IPS-18c (cell line): ENCODE measurements at regions not wholly inside any gene's neighbourhood (a gene's known extent, or its start where the extent isn't known, plus 50 kb on each side); places are given as distances from the start of the nearest gene placed in this dataset.

Experiments used
- H3K4me3 ChIP-seq: 2 replicates; pipeline ENCODE4 v1.7.0; 2013; ENCODE audit warnings: low read depth, mild to moderate bottlenecking, low read length, moderate library complexity; ENCODE audit not compliant: insufficient read depth
- H3K9me3 ChIP-seq: one replicate; pipeline ENCODE4 v1.6.1; 2013; ENCODE audit warnings: mild to moderate bottlenecking, low read length, moderate library complexity; ENCODE audit not compliant: control insufficient read depth, insufficient read depth

DNA sequence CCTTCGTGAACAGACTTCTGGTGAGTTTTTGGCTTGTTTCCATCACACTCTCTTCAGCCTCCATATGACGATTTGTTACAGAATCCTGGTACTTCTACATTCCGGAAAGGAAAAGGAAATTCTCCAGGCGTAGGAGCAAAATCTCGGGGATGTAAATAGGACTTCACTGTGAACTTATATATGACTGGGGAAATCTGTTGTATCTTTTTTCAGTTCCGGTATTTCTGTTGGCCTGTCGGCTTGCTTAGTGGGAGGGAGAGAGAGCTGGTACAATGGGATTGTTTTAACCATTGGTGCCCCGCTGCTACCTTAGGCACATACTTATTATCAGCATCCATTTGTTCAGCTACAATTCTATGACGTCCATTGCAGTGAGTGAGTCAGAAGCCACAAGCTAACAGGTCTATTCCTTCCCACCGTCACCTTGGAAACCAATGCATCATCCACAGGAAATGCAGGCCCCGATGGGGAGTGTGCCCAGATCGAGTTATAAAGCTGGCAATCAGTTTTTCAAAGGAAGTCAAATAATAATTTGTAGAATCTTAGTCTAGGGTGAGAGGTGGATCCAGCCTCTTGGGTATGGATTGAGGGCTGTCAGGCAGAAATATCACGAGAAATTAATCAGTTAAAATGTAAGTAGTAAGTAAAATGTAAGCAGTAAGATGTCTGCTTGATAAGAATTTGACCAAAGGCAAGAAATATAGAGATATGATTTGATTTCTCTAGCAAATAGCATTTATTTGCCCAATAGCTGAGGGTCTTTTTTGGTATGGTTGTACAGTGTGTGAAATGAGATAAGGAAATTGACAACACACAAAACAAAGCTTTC, 92.0 kb upstream of the MKLN1 start:
- Histone ChIP-seq H3K4me3 (no peak overlapping the region), H3K9me3 (no peaks in the 10 kb centered on the region)

DNA sequence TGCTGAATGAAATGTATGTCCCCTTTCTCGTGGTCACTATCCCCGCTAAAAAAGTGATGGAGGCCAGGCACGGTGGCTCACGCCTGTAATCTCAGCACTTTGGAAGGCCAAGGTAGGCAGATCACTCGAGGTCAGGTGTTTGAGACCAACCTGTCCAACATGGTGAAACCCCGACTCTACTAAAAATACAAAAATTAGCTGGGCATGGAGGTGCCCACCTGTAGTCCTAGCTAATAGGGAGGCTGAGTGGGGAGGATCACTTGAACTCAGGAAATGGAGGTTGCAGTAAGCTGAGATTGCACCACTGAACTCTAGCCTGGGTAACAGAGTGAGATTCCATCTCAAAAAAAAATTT, 91.4 kb upstream of the MKLN1 start:
- H3K9me3 ChIP-seq, result no peaks in the 10 kb centered on the region
- H3K4me3 ChIP-seq, result no peak overlapping the region

DNA sequence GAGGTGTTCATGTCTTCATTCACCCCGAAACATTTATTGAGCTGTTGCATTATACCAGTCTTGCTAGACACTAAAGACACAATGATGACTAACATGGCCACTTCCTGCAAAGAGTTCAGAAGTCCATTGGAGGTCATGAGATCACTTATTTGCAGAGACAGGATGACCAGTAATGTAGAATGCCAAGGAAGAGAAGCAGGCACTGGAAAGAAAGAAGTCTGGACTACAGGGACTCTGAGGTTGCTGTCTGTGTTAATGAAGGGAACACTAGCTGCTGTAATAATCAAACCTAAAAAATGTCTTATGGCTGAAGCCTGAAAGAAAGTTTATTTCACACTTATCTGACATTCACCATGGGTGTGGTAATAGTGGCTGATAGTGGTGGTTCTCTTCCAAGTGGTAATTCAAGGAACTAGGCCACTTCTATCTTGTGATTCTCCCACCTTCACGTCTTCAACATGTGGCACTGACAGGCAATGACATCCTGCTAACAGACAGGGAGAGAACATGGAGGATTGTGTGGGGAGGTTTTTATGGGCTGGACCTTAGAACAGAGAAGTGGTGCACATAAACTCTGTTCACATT, 89.2 kb upstream of the MKLN1 start:
- no peaks in the 10 kb centered on the region for H3K9me3 ChIP-seq

DNA sequence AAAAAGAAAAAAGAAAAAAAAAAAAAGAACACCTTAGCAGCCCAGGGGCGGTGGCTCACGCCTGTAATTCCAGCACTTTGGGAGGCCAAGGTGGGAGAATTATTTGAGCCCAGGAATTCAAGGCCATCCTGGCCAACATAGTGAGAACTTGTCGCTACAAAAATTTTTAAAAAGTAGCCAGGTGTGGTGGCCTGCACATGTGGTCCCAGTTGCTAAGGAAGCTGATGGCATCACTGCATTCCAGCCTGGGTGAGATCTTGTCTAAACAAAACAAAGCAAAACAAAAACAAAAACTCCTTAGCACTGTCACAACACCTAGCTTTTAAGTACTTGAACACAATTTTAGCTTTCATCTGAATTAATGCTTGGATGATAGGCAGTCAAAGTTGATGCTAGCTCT, 86.3 kb upstream of the MKLN1 start:
- Histone ChIP-seq H3K9me3 (no peaks in the 10 kb centered on the region), H3K4me3 (no peak overlapping the region)

More for the DNA sequence above, 89.2 kb upstream of the MKLN1 start:
- H3K4me3 ChIP-seq, result no peak overlapping the region

GRCh38 chr7:131242123-131242650, 85.5 kb upstream of the MKLN1 start:
- no peak overlapping the region for H3K4me3 ChIP-seq
- H3K9me3 ChIP-seq, result no peaks in the 10 kb centered on the region

- H3K4me3 ChIP-seq, result no peak overlapping the region
These were observed 83.3 kb upstream of the MKLN1 start for GRCh38 chr7:131244259-131244852.

GRCh38 chr7:131249003-131249402, 78.7 kb upstream of the MKLN1 start:
- no peak overlapping the region for H3K4me3 ChIP-seq
- H3K9me3 ChIP-seq, result no peaks in the 10 kb centered on the region

More at GRCh38 chr7:131244259-131244852, 83.3 kb upstream of the MKLN1 start:
- H3K9me3 ChIP-seq, result no peaks in the 10 kb centered on the region

- Histone ChIP-seq H3K4me3 (no peak overlapping the region), H3K9me3 (no peaks in the 10 kb centered on the region)
These were observed 78.2 kb upstream of the MKLN1 start for GRCh38 chr7:131249483-131249882.

DNA sequence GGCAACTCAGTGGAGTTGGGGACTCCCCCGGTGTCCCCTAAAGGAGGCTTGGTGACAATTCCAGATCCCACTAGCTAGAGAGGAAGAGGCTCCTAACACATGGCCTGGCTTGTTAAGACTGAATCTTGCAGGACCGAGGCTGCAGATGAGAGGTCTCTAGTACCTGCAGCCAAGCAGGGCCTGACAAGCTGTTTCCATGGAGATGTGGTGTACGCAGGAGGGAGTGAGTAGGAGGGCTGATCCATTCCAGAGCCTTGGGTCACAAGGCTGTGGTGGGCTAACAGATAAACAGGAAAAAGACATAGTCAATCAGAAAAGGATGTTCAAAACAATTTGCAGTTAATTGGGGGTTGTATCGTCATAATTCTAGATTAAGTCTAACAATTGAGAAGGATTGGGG, 77.3 kb upstream of the MKLN1 start:
- no peaks in the 10 kb centered on the region for H3K9me3 ChIP-seq

GRCh38 chr7:131251371-131251770, 76.3 kb upstream of the MKLN1 start:
- Histone ChIP-seq H3K9me3 (no peaks in the 10 kb centered on the region), H3K4me3 (no peak overlapping the region)

More for the DNA sequence above, 77.3 kb upstream of the MKLN1 start:
- H3K4me3 ChIP-seq, result no peak overlapping the region

DNA sequence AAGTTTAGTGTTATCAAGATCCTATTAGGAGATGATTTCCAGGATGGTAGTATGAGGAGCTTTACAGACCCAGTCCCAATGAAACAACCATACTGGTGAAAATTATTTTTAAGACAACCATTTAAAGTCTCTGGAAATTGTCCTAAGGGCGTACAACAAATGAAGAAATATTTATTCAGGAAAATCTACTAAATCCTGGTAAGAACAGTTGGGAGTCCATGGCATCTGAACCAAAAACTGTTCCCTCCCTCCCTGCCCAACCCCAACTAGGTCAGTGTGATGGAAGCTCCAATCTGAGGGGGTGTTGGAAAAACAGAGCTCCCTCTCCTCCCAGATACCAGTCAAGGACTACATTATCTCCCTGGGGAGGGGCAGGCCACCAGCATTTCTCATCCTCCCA, 74.7 kb upstream of the MKLN1 start:
- no peaks in the 10 kb centered on the region for H3K9me3 ChIP-seq
- H3K4me3 ChIP-seq, result no peak overlapping the region

- Histone ChIP-seq H3K9me3 (no peaks in the 10 kb centered on the region), H3K4me3 (no peak overlapping the region)
These were observed 73.5 kb upstream of the MKLN1 start for GRCh38 chr7:131254211-131254610.

DNA sequence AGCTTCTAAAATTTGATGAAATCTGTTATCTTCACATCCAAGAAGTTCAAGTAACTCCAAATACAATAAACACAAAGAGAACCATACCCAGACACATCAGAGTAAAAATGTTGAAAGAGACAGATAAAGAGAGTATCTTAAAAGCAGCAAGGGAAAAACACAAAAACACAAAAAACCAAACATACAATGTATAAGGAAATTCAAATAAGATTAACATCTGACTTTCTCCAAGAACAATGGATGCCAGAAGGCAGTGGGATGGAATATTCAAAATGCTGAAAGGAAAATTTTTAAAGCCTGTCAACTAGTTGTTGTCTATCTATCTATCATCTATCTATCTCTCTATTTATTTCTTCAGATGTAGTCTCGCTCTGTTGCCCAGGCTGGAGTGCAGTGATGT, 72.4 kb upstream of the MKLN1 start:
- H3K4me3 ChIP-seq, result no peak overlapping the region

DNA sequence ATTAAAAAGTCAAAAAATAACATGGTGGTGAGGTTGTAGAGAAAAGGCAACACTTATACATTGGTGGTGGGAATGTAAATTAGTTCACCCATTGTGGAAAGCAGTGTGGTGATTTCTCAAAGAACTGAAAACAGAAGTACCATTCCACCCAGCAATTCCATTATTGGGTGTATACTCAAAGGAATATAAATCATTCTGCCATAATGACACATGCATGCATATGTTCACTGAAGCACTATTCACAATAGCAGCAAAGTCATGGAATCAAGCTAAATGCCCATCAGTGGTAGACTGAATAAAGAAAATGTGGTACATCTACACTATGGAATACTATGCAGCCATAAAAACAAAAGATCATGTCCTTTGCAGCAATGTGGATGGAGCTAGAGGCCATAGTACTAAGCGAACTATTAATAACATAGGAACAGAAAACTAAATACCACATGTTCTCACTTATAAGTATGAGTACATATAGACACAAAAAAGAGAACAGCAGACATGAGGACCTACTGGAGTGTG, 66.1 kb upstream of the MKLN1 start:
- no peak overlapping the region for H3K4me3 ChIP-seq
- no peaks in the 10 kb centered on the region for H3K9me3 ChIP-seq

More for the DNA sequence above, 72.4 kb upstream of the MKLN1 start:
- no peaks in the 10 kb centered on the region for H3K9me3 ChIP-seq

GRCh38 chr7:131265227-131265626, 62.4 kb upstream of the MKLN1 start:
- no peak overlapping the region for H3K4me3 ChIP-seq

DNA sequence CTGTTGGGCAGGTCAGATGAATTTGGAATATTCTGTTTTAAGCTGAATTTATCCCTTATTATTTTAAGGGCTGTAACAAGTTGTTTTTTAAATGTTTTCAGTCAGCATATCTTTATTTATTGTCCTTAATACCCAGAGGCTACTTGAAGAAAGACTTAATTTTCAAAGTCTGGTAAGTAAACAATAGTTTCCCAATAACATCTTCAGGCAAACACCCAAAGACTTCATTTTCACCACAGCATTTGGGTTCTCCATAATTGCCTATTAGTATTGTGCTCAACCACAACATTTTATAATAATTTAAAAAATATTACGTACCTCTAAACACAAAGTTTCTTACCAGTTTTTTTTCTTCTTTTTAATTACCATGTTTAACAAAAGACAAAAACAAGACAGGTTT, 60.0 kb upstream of the MKLN1 start:
- Histone ChIP-seq H3K4me3 (no peak overlapping the region), H3K9me3 (no peaks in the 10 kb centered on the region)

More at GRCh38 chr7:131265227-131265626, 62.4 kb upstream of the MKLN1 start:
- H3K9me3 ChIP-seq, result no peaks in the 10 kb centered on the region

DNA sequence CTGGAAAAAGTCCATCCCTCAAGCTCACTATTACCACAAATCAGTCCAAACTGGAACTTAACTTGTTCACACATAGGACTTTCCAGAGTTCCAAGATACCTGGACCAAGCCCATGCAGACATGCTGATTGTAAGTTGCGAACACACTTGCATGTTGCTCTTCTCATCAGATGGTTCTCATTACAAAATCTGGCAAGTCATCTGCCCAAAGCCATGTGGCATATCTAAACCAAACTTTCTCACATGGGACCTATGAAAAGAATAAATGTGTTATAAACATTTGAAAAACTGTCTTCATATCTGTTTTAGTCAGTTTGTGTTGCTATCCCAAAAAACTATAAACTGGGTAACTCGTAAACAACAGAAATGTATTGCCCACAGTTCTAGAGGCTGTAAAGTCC, 58.8 kb upstream of the MKLN1 start:
- Histone ChIP-seq H3K9me3 (no peaks in the 10 kb centered on the region), H3K4me3 (no peak overlapping the region)

DNA sequence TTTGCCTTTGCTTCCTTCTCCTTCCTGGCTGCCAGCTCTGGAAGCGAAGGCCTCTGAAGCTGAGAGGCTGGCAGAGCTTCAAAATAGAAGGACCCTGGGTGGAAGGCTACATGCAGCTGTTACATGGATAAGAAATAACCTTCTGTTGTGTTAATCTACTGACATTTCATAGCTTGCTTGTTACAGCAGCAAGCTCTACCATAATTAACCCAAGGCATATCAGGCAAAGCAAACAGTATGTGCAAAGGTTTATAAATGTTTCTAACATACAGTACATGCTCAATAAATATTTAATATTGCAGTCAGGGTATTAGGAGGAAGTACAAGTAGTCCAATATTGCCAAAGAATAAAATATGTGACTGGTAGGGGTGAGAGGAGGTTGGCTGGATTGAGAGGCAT, 55.6 kb upstream of the MKLN1 start:
- H3K4me3 ChIP-seq, result no peak overlapping the region
- no peaks in the 10 kb centered on the region for H3K9me3 ChIP-seq
